Erythroblast (primary cell): ENCODE measurements at regions not wholly inside any gene's neighbourhood (a gene's known extent, or its start where the extent isn't known, plus 50 kb on each side); places are given as distances from the start of the nearest gene placed in this dataset.

Source experiments
- GATA1 ChIP-seq: IDR thresholded peaks from 2 replicates; pipeline ENCODE4 v1.6.1; 2011; ENCODE audit warnings: low read depth, mild to moderate bottlenecking, control low read depth, low read length, moderate library complexity
- POLR2A ChIP-seq: IDR thresholded peaks from 2 replicates; pipeline ENCODE4 v1.6.1; 2011; ENCODE audit warnings: mild to moderate bottlenecking, low read length

DNA sequence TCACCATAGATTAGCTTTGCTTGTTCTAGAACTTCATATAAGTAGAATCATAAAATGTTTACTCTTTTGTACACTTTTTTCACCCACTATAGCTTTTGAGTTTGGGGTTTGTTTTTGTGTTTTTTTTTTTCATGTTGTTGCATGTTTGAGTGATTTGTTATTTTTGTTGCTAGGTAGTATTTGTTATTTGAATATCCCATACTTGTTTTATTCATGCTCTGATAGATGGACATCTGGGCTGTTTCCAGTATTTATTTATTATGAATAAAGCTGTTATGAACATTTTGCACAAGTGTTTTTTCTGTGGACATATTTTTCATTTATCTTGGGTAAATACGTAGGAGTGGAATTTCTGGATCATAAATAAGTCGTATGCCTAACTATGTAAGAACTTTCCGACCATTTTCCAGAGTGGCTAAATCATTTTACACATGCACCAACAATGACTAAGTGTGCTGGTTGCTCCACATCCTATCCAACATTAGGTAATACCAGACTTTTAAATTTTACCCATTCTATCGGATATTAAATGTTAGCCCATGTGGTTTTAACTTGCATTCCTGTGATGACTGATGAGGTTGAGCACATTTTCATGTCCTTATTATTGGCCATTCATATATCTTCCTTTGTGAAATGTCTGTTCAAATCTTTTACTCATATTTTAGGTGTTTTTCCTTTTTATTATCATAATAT lies 69.1 kb upstream of the NR4A3 start:
- no peak for TF ChIP-seq POLR2A
- TF ChIP-seq GATA1 = no peak
